ENCODE measurements at regions not wholly inside any gene's neighbourhood (a gene's known extent, or its start where the extent isn't known, plus 50 kb on each side); places are given as distances from the start of the nearest gene placed in this dataset.

- H3K79me1 ChIP-seq (ENCODE audit: low read depth in 1 of 2, low read length in 2 of 2): no peaks in the 10 kb centered on the region
- dilution Hi-C loops (cut with HindIII; ENCODE audit: low sequenced_read_pairs, unreplicated experiment): no loop called here
- ATAC-seq (ENCODE audit: low read depth): no peak
These were observed 572.1 kb upstream of the BRINP3 start for GRCh38 chr1:191049781-191050180.

More at GRCh38 chr1:191049781-191050180, 572.1 kb upstream of the BRINP3 start:
- Histone ChIP-seq H2AK9ac (replicated peaks; ENCODE audit: low read depth, low read length, poor library complexity) (no peak overlapping the region), H3K23ac (ENCODE audit: low read depth, low read length) (no peak overlapping the region), H2AK5ac (ENCODE audit: low read depth, low read length) (no peak overlapping the region), H2BK5ac (ENCODE audit: low read depth, low read length, poor library complexity, severe bottlenecking) (no peak overlapping the region), H3K9ac (ENCODE audit: low read depth, low read length) (no peak overlapping the region), H3K4me1 (ENCODE audit: control insufficient read depth, insufficient read depth, low read length) (no peaks in the 10 kb centered on the region), H4K91ac (ENCODE audit: insufficient read depth, low read depth, low read length) (no peak overlapping the region), H2BK120ac (ENCODE audit: low read depth, low read length) (no peak overlapping the region), H3K56ac (ENCODE audit: extremely low read depth, insufficient read depth, low read length) (no peak overlapping the region), H3K27ac (ENCODE audit: insufficient read depth, low read length) (no peak overlapping the region), H3K9me3 (ENCODE audit: control insufficient read depth, insufficient read depth, low read length) (no peaks in the 10 kb centered on the region), H3K4me3 (ENCODE audit: insufficient read depth, low read depth, low read length) (no peak overlapping the region), H3K9me1 (ENCODE audit: insufficient read depth, low read length) (no peaks in the 10 kb centered on the region), H3K27me3 (ENCODE audit: control insufficient read depth, insufficient read depth, low read length) (no peaks in the 10 kb centered on the region), H2AFZ (replicated peaks; ENCODE audit: low read length, poor library complexity) (no peak overlapping the region), H3K4me2 (ENCODE audit: low read depth, low read length) (no peak overlapping the region), H3K36me3 (ENCODE audit: control insufficient read depth, insufficient read depth, low read length) (no peaks in the 10 kb centered on the region), H4K8ac (ENCODE audit: low read depth in 2 of 2, low read length in 2 of 2) (no peak overlapping the region), H4K5ac (ENCODE audit: low read depth, low read length) (no peak overlapping the region), H4K20me1 (ENCODE audit: insufficient read depth, low read length) (no peaks in the 10 kb centered on the region), H3K14ac (replicated peaks; ENCODE audit: low read depth, low read length) (no peak overlapping the region), H2BK20ac (ENCODE audit: low read depth, low read length) (no peak overlapping the region), H3K18ac (ENCODE audit: low read depth, low read length) (no peak overlapping the region), H2BK15ac (ENCODE audit: low read depth, low read length) (no peak overlapping the region), H3K4ac (ENCODE audit: low read depth, low read length) (no peak overlapping the region)
- CTCF ChIA-PET: no interaction called here
- POLR2A ChIA-PET (ENCODE audit: unreplicated experiment): no interaction called here
- intact Hi-C loops (cut with micrococcal nuclease): loop anchor here (5.0 kb wide), 1 partner anchor 442 kb away; no protein-coding TSS in a partner anchor
- WGBS, 2 experiments (ENCODE audit: extremely low coverage in 2 of 2, insufficient read length in 1 of 2): no CpG with 5 or more reads among the region's 2 CpGs
- in situ Hi-C loops (cut with MboI; ENCODE audit: low sequenced_read_pairs): no loop called here
- no TSS peak for BruUV-seq (replicated peaks)
- DNase-seq: no peak
- TF ChIP-seq CEBPB (IDR thresholded peaks at IDR 0.05; ENCODE audit: low read depth, low read length) (no peak), FOS (IDR thresholded peaks at IDR 0.05; ENCODE audit: low read depth, low read length) (no peak), MAFK (IDR thresholded peaks at IDR 0.05; ENCODE audit: low read depth, low read length) (no peak), RAD21 (IDR thresholded peaks at IDR 0.05; ENCODE audit: low read length) (no peak), POLR2A (IDR thresholded peaks at IDR 0.05; ENCODE audit: low read depth, low read length) (no peak), RCOR1 (IDR thresholded peaks at IDR 0.05; ENCODE audit: insufficient replicate concordance, low read length) (no peak), MXI1 (IDR thresholded peaks at IDR 0.05; ENCODE audit: borderline replicate concordance, low read depth, low read length) (no peak), NFE2L2 (IDR thresholded peaks at IDR 0.05; ENCODE audit: low read depth, low read length) (no peak), BHLHE40 (IDR thresholded peaks at IDR 0.05; ENCODE audit: low read depth, low read length) (no peak), CHD1 (IDR thresholded peaks at IDR 0.05; ENCODE audit: low read depth, low read length) (no peak), RFX5 (IDR thresholded peaks at IDR 0.05; ENCODE audit: low read depth, low read length) (no peak), SMC3 (IDR thresholded peaks at IDR 0.05; ENCODE audit: low read depth, low read length) (no peak), MAZ (IDR thresholded peaks at IDR 0.05; ENCODE audit: borderline replicate concordance, low read depth, low read length) (no peak)
- TF ChIP-seq, protein P1, sequence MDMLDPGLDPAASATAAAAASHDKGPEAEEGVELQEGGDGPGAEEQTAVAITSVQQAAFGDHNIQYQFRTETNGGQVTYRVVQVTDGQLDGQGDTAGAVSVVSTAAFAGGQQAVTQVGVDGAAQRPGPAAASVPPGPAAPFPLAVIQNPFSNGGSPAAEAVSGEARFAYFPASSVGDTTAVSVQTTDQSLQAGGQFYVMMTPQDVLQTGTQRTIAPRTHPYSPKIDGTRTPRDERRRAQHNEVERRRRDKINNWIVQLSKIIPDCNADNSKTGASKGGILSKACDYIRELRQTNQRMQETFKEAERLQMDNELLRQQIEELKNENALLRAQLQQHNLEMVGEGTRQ (IDR thresholded peaks at IDR 0.05; ENCODE audit: low read depth, low read length): no peak
- TF ChIP-seq, protein P2, sequence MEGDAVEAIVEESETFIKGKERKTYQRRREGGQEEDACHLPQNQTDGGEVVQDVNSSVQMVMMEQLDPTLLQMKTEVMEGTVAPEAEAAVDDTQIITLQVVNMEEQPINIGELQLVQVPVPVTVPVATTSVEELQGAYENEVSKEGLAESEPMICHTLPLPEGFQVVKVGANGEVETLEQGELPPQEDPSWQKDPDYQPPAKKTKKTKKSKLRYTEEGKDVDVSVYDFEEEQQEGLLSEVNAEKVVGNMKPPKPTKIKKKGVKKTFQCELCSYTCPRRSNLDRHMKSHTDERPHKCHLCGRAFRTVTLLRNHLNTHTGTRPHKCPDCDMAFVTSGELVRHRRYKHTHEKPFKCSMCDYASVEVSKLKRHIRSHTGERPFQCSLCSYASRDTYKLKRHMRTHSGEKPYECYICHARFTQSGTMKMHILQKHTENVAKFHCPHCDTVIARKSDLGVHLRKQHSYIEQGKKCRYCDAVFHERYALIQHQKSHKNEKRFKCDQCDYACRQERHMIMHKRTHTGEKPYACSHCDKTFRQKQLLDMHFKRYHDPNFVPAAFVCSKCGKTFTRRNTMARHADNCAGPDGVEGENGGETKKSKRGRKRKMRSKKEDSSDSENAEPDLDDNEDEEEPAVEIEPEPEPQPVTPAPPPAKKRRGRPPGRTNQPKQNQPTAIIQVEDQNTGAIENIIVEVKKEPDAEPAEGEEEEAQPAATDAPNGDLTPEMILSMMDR (conservative IDR thresholded peaks at IDR 0.05; ENCODE audit: low read depth, low read length): no peak
- TF ChIP-seq, protein P3, sequence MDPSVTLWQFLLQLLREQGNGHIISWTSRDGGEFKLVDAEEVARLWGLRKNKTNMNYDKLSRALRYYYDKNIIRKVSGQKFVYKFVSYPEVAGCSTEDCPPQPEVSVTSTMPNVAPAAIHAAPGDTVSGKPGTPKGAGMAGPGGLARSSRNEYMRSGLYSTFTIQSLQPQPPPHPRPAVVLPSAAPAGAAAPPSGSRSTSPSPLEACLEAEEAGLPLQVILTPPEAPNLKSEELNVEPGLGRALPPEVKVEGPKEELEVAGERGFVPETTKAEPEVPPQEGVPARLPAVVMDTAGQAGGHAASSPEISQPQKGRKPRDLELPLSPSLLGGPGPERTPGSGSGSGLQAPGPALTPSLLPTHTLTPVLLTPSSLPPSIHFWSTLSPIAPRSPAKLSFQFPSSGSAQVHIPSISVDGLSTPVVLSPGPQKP (IDR thresholded peaks at IDR 0.05; ENCODE audit: borderline replicate concordance, low read depth, low read length): no peak

Measured in IMR-90 (cell line).